Spleen (tissue), 11 donors: ENCODE measurements at regions not wholly inside any gene's neighbourhood (a gene's known extent, or its start where the extent isn't known, plus 50 kb on each side); places are given as distances from the start of the nearest gene placed in this dataset.

ENCODE experiments used
- DNase-seq: peaks from one replicate; pipeline ENCODE4 v3.0.0-alpha.2; 2020
- H3K27ac ChIP-seq, 8 donors: fragments of 200-600 bp; sonication (generic) in 7 of 8; 1 replicate in 4 of 8; 2 replicates in 4 of 8; pipeline versions ENCODE4 v1.5.0 to v1.8.0; 2016 to 2021; ENCODE audit warnings: inconsistent platforms in 4 of 8, mild to moderate bottlenecking in 4 of 8, moderate library complexity in 1 of 8
- H3K27me3 ChIP-seq, 7 donors: fragments of 200-600 bp; sonication (generic) in 6 of 7; replicated peaks in 1 of 7; 1 replicate in 4 of 7; 2 replicates in 3 of 7; pipeline versions ENCODE4 v1.5.0 to v1.8.0; 2016 to 2021; ENCODE audit warnings: inconsistent platforms in 3 of 7, mild to moderate bottlenecking in 1 of 7
- H3K36me3 ChIP-seq, 6 donors: fragments of 200-600 bp; sonication (generic) in 5 of 6; 1 replicate in 4 of 6; 2 replicates in 2 of 6; pipeline versions ENCODE4 v1.5.0 to v1.8.0; 2016 to 2021; ENCODE audit warnings: inconsistent platforms in 2 of 6
- H3K4me1 ChIP-seq, 6 donors: fragments of 200-600 bp; sonication (generic) in 5 of 6; 1 replicate in 3 of 6; 2 replicates in 3 of 6; pipeline versions ENCODE4 v1.5.0 to v1.8.0; 2016 to 2021; ENCODE audit warnings: inconsistent platforms in 3 of 6
- H3K4me3 ChIP-seq, 8 donors: fragments of 200-600 bp; sonication (generic) in 7 of 8; 1 replicate in 4 of 8; 2 replicates in 4 of 8; pipeline versions ENCODE4 v1.5.0 to v1.8.0; 2016 to 2021; ENCODE audit warnings: inconsistent platforms in 4 of 8, mild to moderate bottlenecking in 4 of 8, moderate library complexity in 2 of 8
- H3K9me3 ChIP-seq, 8 donors: fragments of 200-600 bp; sonication (generic) in 7 of 8; 1 replicate in 4 of 8; 2 replicates in 4 of 8; pipeline versions ENCODE4 v1.5.0 to v1.8.0; 2016 to 2021; ENCODE audit warnings: inconsistent platforms in 4 of 8
- POLR2A ChIP-seq, 3 donors: fragments of 450-650 bp; IDR thresholded peaks; one replicate each; pipeline ENCODE4 v1.5.1; 2017; ENCODE audit warnings: antibody characterized with exemption in 3 of 3, mild to moderate bottlenecking in 1 of 3
- POLR2AphosphoS5 ChIP-seq, 3 donors: sonication (generic); formaldehyde crosslinking; IDR thresholded peaks; one replicate each; pipeline ENCODE4 v1.5.1; 2017; ENCODE audit warnings: antibody characterized with exemption in 3 of 3
- WGBS, 5 donors: extraction: QIAGEN DNeasy Blood & Tissue Kit in 3 of 5; methylation state at CpG; one replicate each; pipeline versions ENCODE4 v1.1.5 to v1.1.7; 2013 to 2018; 5-methylcytosine and 5-hydroxymethylcytosine counted together
- intact Hi-C: fragments of 100-400 bp; cut with DNase I; formaldehyde crosslinking; loops from one replicate; pipeline ENCODE4 v1.15.0; 2023; ENCODE audit warnings: low total_unique reads
- TF ChIP-seq, protein P1 (sequence below), 11 experiments: fragments of 200-600 bp in 7 of 11; fragments of 450-650 bp in 4 of 11; sonication (generic) in 4 of 11; IDR thresholded peaks in 8 of 11; conservative IDR thresholded peaks in 3 of 11; 1 replicate in 7 of 11; 2 replicates in 4 of 11; pipeline versions ENCODE4 v1.4.0 to v1.8.0; 2016 to 2021; ENCODE audit warnings: antibody characterized with exemption in 11 of 11, inconsistent platforms in 4 of 11, mild to moderate bottlenecking in 1 of 11
- donor health status: healthy with polysubstance abuse.
- donor health status: DM: no; HTN: no; CAD: no; lungs with moderate emphysema.
- donor health status: DM: no; HTN: no; CAD: no.
- donor health status: Bipolar disorder and iron deficiency.
- donor health status: healthy.
- donor health status: DM: no; HTN: no; CAD: no.
- donor health status: DM: yes; HTN: yes; CAD: no.

DNA sequence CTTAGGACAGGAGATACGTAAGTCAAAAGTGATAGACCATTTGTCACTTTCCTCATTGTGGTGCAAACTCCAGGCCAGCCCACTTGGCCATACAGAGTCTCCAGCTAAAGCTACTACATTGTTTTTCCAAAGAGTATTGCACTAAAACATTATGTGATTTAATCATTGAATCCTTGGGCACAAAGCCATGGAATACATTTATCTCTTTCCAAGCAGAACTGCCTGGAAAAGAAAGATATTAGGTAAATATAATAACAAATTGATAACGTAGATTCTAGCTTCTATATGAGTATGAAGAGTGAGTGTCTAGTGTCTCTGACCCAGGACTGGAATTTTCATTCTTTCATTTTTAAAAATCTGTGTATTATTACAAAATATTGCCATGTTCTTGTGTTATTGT is 863.7 kb upstream of the SEMA6D start:
- Histone ChIP-seq H3K36me3 (no peaks in the 10 kb centered on the region), H3K9me3 (peaks cover 0 to 13% (median 0%) of the 10 kb centered on the region in 8 donors), H3K4me1 (no peaks in the 10 kb centered on the region), H3K4me3 (no peak overlapping the region), H3K27ac (no peak overlapping the region), H3K27me3 (no peaks in the 10 kb centered on the region)
- intact Hi-C loops = no loop called here
- WGBS, 5 donors = 51 to 79% (median 62%) methylated on average over 2 of the region's 2 CpGs
- TF ChIP-seq POLR2AphosphoS5 (IDR thresholded peaks at IDR 0.05) (no peak), POLR2A (IDR thresholded peaks at IDR 0.05) (no peak)
- TF ChIP-seq, protein P1, sequence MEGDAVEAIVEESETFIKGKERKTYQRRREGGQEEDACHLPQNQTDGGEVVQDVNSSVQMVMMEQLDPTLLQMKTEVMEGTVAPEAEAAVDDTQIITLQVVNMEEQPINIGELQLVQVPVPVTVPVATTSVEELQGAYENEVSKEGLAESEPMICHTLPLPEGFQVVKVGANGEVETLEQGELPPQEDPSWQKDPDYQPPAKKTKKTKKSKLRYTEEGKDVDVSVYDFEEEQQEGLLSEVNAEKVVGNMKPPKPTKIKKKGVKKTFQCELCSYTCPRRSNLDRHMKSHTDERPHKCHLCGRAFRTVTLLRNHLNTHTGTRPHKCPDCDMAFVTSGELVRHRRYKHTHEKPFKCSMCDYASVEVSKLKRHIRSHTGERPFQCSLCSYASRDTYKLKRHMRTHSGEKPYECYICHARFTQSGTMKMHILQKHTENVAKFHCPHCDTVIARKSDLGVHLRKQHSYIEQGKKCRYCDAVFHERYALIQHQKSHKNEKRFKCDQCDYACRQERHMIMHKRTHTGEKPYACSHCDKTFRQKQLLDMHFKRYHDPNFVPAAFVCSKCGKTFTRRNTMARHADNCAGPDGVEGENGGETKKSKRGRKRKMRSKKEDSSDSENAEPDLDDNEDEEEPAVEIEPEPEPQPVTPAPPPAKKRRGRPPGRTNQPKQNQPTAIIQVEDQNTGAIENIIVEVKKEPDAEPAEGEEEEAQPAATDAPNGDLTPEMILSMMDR (IDR thresholded peaks at IDR 0.05 in 8 of 11, conservative IDR thresholded peaks at IDR 0.05 in 3 of 11) = no peak
- no peak for DNase-seq

DNA sequence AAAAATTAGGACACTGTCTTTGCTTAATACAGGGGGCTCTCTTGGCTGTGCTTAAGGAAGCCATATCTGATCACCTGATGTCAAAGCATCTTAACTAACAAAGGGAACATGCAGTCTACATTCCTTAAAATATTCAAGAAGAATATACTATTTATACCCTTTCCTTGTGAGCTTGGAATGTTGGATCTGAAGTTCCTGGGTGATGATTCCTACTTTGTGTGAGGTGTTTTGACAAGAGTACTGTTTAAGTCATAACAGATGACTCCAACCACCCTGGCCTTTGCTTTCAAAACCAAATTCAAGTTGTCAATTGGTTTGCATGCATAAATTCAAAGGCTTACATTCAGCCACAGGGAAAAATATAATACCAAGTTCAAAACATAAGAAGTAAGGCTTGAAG is 862.7 kb upstream of the SEMA6D start:
- no peak for TF ChIP-seq POLR2AphosphoS5 (IDR thresholded peaks at IDR 0.05)
- no peak for TF ChIP-seq POLR2A (IDR thresholded peaks at IDR 0.05)
- TF ChIP-seq, protein P1 (IDR thresholded peaks at IDR 0.05 in 8 of 11, conservative IDR thresholded peaks at IDR 0.05 in 3 of 11) = no peak
- H3K4me3 ChIP-seq = no peak overlapping the region
- H3K9me3 ChIP-seq = peaks cover 0 to 5% (median 0%) of the 10 kb centered on the region in 8 donors
- no peak overlapping the region for H3K27ac ChIP-seq
- H3K36me3 ChIP-seq = no peaks in the 10 kb centered on the region
- H3K27me3 ChIP-seq = no peaks in the 10 kb centered on the region
- DNase-seq = no peak
- H3K4me1 ChIP-seq = no peaks in the 10 kb centered on the region
- intact Hi-C loops = no loop called here

DNA sequence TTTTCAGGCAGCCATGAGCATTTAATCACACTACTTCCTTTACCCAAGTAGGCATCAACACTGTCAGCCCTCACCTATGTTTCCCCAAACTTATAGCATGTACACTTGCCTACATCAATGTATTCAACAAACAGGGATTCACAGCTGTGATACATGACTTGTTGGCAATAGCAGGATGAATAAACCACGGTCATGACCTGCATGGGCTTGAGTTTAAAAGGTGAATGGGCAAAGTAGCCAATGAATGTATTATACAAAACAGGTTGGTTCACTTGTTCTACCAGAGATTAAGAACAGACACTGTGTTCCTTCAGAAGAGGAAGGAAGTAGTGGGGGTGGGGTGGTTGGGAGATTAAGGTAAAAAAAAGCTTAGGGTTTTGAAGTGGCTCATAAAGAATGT is 861.9 kb upstream of the SEMA6D start:
- H3K4me3 ChIP-seq = no peak overlapping the region
- H3K4me1 ChIP-seq = no peaks in the 10 kb centered on the region
- WGBS, 5 donors = 52 to 73% (median 61%) methylated on average over 1 of the region's 1 CpG
- no peaks in the 10 kb centered on the region for H3K36me3 ChIP-seq
- intact Hi-C loops = no loop called here
- TF ChIP-seq, protein P1 (IDR thresholded peaks at IDR 0.05 in 8 of 11, conservative IDR thresholded peaks at IDR 0.05 in 3 of 11) = no peak
- no peak for TF ChIP-seq POLR2AphosphoS5 (IDR thresholded peaks at IDR 0.05)
- no peak for TF ChIP-seq POLR2A (IDR thresholded peaks at IDR 0.05)
- peaks cover 0 to 4% (median 0%) of the 10 kb centered on the region in 8 donors for H3K9me3 ChIP-seq
- no peak for DNase-seq
- H3K27me3 ChIP-seq = no peaks in the 10 kb centered on the region
- H3K27ac ChIP-seq = no peak overlapping the region

DNA sequence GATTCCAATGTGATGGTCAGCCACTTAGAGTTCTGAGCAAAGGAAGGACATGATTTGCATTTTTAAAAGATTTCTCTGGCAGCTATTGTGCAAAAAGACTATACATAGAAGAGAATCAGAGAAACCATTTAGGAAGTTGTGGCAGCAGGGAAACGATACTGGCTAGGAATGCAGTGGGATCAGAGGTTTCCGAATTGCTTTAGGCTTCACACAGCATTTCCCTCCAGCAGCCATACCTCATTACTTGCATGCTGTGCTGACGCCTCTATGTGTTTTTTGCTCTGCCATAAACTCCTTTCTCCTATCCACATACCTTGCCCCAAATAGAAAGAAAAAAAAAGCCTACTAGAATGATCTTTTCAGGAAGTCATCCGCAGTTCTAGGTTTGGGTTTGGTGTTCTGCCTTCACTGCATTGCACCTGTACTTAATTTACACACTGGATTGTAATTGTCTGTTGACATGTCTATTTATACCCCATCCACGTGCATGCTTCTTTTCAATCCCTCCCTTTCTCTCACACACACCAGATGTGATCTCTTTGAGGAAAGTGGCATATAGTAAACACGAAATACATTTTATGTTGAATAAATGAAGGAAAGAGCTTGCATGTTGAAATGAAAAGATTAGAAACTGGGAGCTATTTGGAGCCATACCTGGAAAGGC is 860.3 kb upstream of the SEMA6D start:
- intact Hi-C loops = no loop called here
- Histone ChIP-seq H3K27me3 (no peaks in the 10 kb centered on the region), H3K4me3 (no peak overlapping the region), H3K27ac (no peak overlapping the region), H3K9me3 (peaks cover 0 to 8% (median 0%) of the 10 kb centered on the region in 8 donors), H3K4me1 (no peaks in the 10 kb centered on the region), H3K36me3 (no peaks in the 10 kb centered on the region)
- no peak for TF ChIP-seq POLR2A (IDR thresholded peaks at IDR 0.05)
- TF ChIP-seq, protein P1 (IDR thresholded peaks at IDR 0.05 in 8 of 11, conservative IDR thresholded peaks at IDR 0.05 in 3 of 11) = no peak
- no peak for TF ChIP-seq POLR2AphosphoS5 (IDR thresholded peaks at IDR 0.05)
- DNase-seq = no peak
- 55 to 62% (median 59%) methylated on average over 6 of the region's 6 CpGs for WGBS, 5 donors
